WTC11 (cell line): ENCODE measurements at regions not wholly inside any gene's neighbourhood (a gene's known extent, or its start where the extent isn't known, plus 50 kb on each side); places are given as distances from the start of the nearest gene placed in this dataset.

ENCODE experiments used
- ATF3 ChIP-seq: sonication (generic); formaldehyde crosslinking; conservative IDR thresholded peaks from 2 replicates; pipeline ENCODE4 v1.8.1; 2022; ENCODE audit warnings: mild to moderate bottlenecking, missing genetic modification reagents
- CREB1 ChIP-seq: sonication (generic); formaldehyde crosslinking; IDR thresholded peaks from 2 replicates; pipeline ENCODE4 v1.8.0; 2023; ENCODE audit warnings: mild to moderate bottlenecking, missing genetic modification reagents
- CTCF ChIP-seq: fragments of 200-600 bp; IDR thresholded peaks from 2 replicates; pipeline ENCODE4 v1.8.0; 2022; ENCODE audit warnings: antibody characterized with exemption

- TF ChIP-seq ATF3 (CRISPR knock-in tag) (no peak), CTCF (no peak), CREB1 (CRISPR knock-in tag) (no peak)
These were observed 280.2 kb downstream of the TCERG1L start for GRCh38 chr10:131031346-131031745.
